OCI-LY1 (cell line): ENCODE measurements at regions not wholly inside any gene's neighbourhood (a gene's known extent, or its start where the extent isn't known, plus 50 kb on each side); places are given as distances from the start of the nearest gene placed in this dataset.

ENCODE experiments used
- H2AFZ ChIP-seq: fragments of 200-600 bp; sonication (generic), shearing (Covaris generic); 2 replicates; pipeline ENCODE4 v1.6.0; 2014; ENCODE audit warnings: antibody characterized with exemption, mild to moderate bottlenecking, low read length
- H3F3A ChIP-seq: fragments of 200-600 bp; sonication (generic), shearing (Covaris generic); 2 replicates; pipeline ENCODE4 v1.6.0; 2014; ENCODE audit warnings: mild to moderate bottlenecking, antibody characterized with exemption, low read length, moderate library complexity; ENCODE audit not compliant: insufficient read depth
- H3K27ac ChIP-seq: fragments of 200-600 bp; sonication (generic); 2 replicates; pipeline ENCODE4 v1.5.1; 2014; ENCODE audit warnings: low read length, mixed run types, mild to moderate bottlenecking, low read depth; ENCODE audit not compliant: poor library complexity, severe bottlenecking
- H3K27me3 ChIP-seq: fragments of 200-600 bp; sonication (generic); 2 replicates; pipeline ENCODE4 v1.6.0; 2014; ENCODE audit warnings: antibody characterized with exemption, mild to moderate bottlenecking, low read length, moderate library complexity; ENCODE audit not compliant: insufficient read depth
- H3K36me3 ChIP-seq: fragments of 200-600 bp; sonication (generic); 2 replicates; pipeline ENCODE4 v1.6.1; 2014; ENCODE audit warnings: mild to moderate bottlenecking, antibody characterized with exemption, low read length, moderate library complexity, mixed read lengths; ENCODE audit not compliant: insufficient read depth
- H3K4me1 ChIP-seq: fragments of 200-600 bp; sonication (generic); 2 replicates; pipeline ENCODE4 v1.5.1; 2014; ENCODE audit warnings: mild to moderate bottlenecking, low read length, moderate library complexity; ENCODE audit not compliant: insufficient read depth, severe bottlenecking
- H3K4me2 ChIP-seq: fragments of 200-600 bp; sonication (generic), shearing (Covaris generic); 2 replicates; pipeline ENCODE4 v1.6.1; 2014; ENCODE audit warnings: low read length
- H3K4me3 ChIP-seq: fragments of 200-600 bp; sonication (generic); 2 replicates; pipeline ENCODE4 v1.5.1; 2014; ENCODE audit warnings: low read length, low read depth, mild to moderate bottlenecking, mixed read lengths; ENCODE audit not compliant: poor library complexity, severe bottlenecking
- H3K79me2 ChIP-seq: fragments of 200-600 bp; shearing (Covaris generic); 2 replicates; pipeline ENCODE4 v1.6.1; 2016; ENCODE audit warnings: mixed run types, low read length, mixed read lengths; ENCODE audit not compliant: insufficient read depth
- H3K9ac ChIP-seq: fragments of 200-600 bp; sonication (generic), shearing (Covaris generic); 2 replicates; pipeline ENCODE4 v1.6.1; 2014; ENCODE audit warnings: mild to moderate bottlenecking, low read length, mixed read lengths
- H3K9me2 ChIP-seq: fragments of 200-600 bp; sonication (generic), shearing (Covaris generic); 2 replicates; pipeline ENCODE4 v1.6.1; 2014; ENCODE audit warnings: low read depth, mild to moderate bottlenecking, low read length, mixed read lengths
- H3K9me3 ChIP-seq: fragments of 200-600 bp; shearing (Covaris generic); 2 replicates; pipeline ENCODE4 v1.6.1; 2014; ENCODE audit warnings: low read length, mixed read lengths
- H4K20me1 ChIP-seq: fragments of 200-600 bp; sonication (generic), shearing (Covaris generic); 2 replicates; pipeline ENCODE4 v1.6.0; 2016; ENCODE audit warnings: mild to moderate bottlenecking, low read length; ENCODE audit not compliant: insufficient read depth
- EZH2 ChIP-seq: fragments of 200-600 bp; sonication (generic), shearing (Covaris generic); IDR thresholded peaks from 2 replicates; pipeline ENCODE4 v1.8.0; 2017; ENCODE audit warnings: borderline replicate concordance, mixed run types, mild to moderate bottlenecking, antibody characterized with exemption, low read length, moderate library complexity, mixed read lengths
- TF ChIP-seq, protein P1 (sequence below): fragments of 200-600 bp; sonication (generic), shearing (Covaris generic); IDR thresholded peaks from 2 replicates; pipeline ENCODE4 v1.5.1; 2017; ENCODE audit warnings: mild to moderate bottlenecking, antibody characterized with exemption, low read length, moderate library complexity, mixed read lengths

DNA sequence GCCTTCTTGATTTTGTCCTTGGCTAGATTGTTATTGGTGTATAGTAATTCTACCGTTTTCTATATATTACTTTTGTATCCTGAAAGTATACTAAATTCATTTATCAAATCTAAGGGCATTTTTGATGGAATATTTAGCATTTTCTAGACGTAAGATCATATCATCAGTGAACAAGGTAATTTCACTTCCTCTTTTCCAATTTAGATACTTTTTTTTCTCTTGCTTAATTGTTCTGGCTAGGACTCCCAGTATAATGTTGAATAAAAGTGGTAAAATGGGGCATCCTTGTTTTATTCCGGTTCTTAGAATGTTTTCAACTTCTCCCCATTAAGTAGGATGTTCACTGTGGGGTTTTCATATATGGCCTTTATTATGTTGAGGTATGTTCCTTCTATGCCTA, 260.7 kb downstream of the POLR1F start:
- no peaks in the 10 kb centered on the region for H3K27me3 ChIP-seq
- no peak overlapping the region for H3K9ac ChIP-seq
- no peaks in the 10 kb centered on the region for H3K9me2 ChIP-seq
- no peaks in the 10 kb centered on the region for H3K79me2 ChIP-seq
- no peak overlapping the region for H2AFZ ChIP-seq
- H3K36me3 ChIP-seq, result no peaks in the 10 kb centered on the region
- no peaks in the 10 kb centered on the region for H3F3A ChIP-seq
- H3K4me3 ChIP-seq, result no peak overlapping the region
- H3K4me1 ChIP-seq, result no peaks in the 10 kb centered on the region
- H3K9me3 ChIP-seq, result no peaks in the 10 kb centered on the region
- TF ChIP-seq, protein P1, sequence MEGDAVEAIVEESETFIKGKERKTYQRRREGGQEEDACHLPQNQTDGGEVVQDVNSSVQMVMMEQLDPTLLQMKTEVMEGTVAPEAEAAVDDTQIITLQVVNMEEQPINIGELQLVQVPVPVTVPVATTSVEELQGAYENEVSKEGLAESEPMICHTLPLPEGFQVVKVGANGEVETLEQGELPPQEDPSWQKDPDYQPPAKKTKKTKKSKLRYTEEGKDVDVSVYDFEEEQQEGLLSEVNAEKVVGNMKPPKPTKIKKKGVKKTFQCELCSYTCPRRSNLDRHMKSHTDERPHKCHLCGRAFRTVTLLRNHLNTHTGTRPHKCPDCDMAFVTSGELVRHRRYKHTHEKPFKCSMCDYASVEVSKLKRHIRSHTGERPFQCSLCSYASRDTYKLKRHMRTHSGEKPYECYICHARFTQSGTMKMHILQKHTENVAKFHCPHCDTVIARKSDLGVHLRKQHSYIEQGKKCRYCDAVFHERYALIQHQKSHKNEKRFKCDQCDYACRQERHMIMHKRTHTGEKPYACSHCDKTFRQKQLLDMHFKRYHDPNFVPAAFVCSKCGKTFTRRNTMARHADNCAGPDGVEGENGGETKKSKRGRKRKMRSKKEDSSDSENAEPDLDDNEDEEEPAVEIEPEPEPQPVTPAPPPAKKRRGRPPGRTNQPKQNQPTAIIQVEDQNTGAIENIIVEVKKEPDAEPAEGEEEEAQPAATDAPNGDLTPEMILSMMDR, result no peak
- no peak for TF ChIP-seq EZH2
- no peak overlapping the region for H3K4me2 ChIP-seq
- no peaks in the 10 kb centered on the region for H4K20me1 ChIP-seq
- no peak overlapping the region for H3K27ac ChIP-seq

DNA sequence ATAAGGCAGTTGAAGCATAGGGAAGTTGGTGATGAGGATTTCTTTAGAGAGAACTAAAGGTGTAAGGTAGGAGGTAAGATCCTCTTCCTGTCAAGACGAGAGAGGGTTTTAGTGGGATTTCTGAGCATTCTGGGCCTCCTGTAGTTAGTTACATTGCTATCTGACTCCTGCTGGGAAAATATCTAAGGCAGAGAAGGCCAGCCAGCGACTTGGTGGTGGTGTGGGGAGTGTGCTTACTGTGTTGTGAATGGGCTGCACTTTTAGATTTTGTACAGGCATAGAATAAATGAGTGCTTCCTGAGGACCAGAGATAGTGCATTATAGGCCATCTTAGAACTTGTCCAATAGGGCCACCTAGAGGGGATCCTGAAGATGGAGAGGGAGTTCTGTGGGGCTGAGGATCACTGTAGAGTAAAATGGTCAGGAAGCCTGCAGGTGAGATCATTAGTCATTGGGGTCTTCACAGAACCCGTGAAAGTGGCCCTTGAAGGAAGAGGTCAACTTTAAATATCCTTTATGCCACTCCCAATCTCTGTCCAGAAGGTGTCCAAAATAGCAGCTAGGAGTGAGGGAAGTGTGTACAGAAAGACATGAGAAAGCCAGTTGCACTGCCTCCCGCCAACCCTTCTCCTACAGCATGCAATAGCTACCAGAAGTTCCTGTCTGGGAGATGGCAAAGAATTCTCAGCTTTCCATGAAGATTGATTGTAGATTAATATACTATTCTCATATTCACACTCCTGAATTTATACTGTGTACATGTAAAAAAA, 266.6 kb downstream of the POLR1F start:
- no peak overlapping the region for H3K4me3 ChIP-seq
- H3K9me2 ChIP-seq, result no peaks in the 10 kb centered on the region
- TF ChIP-seq EZH2, result no peak
- TF ChIP-seq, protein P1, result peak; percentile 52; the same call in 1 of the 2 replicates
- H3K9me3 ChIP-seq, result no peaks in the 10 kb centered on the region
- no peaks in the 10 kb centered on the region for H3K27me3 ChIP-seq
- no peak overlapping the region for H3K27ac ChIP-seq
- H3K79me2 ChIP-seq, result no peaks in the 10 kb centered on the region
- H3K4me2 ChIP-seq, result no peak overlapping the region
- no peak overlapping the region for H3K9ac ChIP-seq
- no peaks in the 10 kb centered on the region for H3K4me1 ChIP-seq
- H4K20me1 ChIP-seq, result no peaks in the 10 kb centered on the region
- no peak overlapping the region for H2AFZ ChIP-seq
- H3K36me3 ChIP-seq, result no peaks in the 10 kb centered on the region
- no peaks in the 10 kb centered on the region for H3F3A ChIP-seq

DNA sequence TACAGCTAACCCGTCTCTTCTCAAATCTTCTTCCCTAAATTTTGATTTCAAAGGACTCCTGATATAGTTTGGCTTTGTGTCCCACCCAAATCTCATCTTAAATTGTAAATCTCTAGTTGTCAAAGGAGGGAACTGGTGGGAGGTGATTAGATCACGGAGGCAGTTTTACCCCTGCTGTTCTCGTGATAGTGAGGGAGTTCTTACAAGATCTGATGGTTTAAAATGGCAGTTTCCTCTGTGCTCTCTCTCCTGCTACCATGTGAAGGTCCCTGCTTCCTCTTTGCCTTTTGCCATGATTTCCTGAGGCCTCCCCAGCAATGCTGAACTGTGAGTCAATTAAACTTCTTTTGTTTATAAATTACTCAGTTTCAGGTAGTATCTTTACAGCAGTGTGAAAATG, 269.3 kb downstream of the POLR1F start:
- TF ChIP-seq, protein P1, result no peak
- no peak for TF ChIP-seq EZH2
- H3K4me2 ChIP-seq, result no peak overlapping the region
- no peak overlapping the region for H3K27ac ChIP-seq
- no peaks in the 10 kb centered on the region for H3F3A ChIP-seq
- no peak overlapping the region for H2AFZ ChIP-seq
- H3K36me3 ChIP-seq, result no peaks in the 10 kb centered on the region
- no peaks in the 10 kb centered on the region for H3K9me3 ChIP-seq
- no peaks in the 10 kb centered on the region for H3K9me2 ChIP-seq
- no peaks in the 10 kb centered on the region for H3K79me2 ChIP-seq
- H3K9ac ChIP-seq, result no peak overlapping the region
- no peak overlapping the region for H3K4me3 ChIP-seq
- H4K20me1 ChIP-seq, result no peaks in the 10 kb centered on the region
- no peaks in the 10 kb centered on the region for H3K27me3 ChIP-seq
- no peaks in the 10 kb centered on the region for H3K4me1 ChIP-seq
